NCI-H226 (cell line): ENCODE measurements at regions not wholly inside any gene's neighbourhood (a gene's known extent, or its start where the extent isn't known, plus 50 kb on each side); places are given as distances from the start of the nearest gene placed in this dataset.
"Not testable (repeated sequence)": the region's sequence is repeated elsewhere in the genome, so short reads cannot be mapped to it uniquely, and the experiment has no call there.

Experiments used
- DNase-seq: peaks from one replicate; pipeline ENCODE4 v3.0.0-alpha.2; 2015

DNA sequence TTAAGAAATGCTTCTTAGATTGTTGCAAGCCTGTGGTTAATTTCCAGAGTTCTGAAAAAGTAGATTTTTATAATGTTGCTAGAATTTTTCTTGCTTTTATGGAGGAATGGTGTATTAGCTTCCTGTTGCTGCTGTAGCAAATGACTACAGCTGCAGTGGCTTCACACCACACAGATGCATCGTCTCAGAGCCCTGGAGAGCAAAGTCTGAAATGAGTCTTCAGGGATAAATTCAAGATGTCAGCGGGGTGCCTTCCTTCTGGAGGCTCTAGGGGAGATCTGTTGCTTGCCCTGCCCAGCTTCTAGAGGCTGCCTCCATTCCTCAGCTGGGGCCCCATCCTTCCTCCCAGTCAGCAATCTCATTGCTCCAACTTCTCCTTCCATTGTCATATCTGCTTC, 187.8 kb downstream of the ZNF516 start:
- DNase-seq = no peak

GRCh38 chr18:76306685-76307292, 188.3 kb downstream of the ZNF516 start:
- DNase-seq = no peak

GRCh38 chr18:76285866-76286265, 209.2 kb downstream of the ZNF516 start:
- no peak for DNase-seq

GRCh38 chr18:76281565-76281964, 213.5 kb downstream of the ZNF516 start:
- DNase-seq = no peak

DNA sequence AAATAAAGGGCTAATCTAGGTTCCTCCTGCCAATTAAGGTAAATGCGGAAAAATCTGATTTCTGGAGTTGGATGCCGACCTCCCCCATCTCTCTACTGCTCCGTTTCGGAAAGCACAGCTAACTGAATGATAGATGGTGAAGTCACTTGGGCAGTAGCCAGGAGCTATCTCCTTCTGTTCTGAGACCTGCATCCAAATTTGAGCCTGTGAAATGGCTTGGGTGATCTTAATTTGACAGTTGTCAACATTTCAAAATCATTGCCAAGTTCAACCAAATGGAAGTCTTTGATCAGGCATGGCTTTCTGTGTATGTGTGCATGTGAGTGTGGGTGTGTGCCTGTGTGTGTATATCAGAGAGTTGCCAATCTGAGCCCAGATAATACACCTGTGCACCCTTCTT, 217.2 kb downstream of the ZNF516 start:
- no peak for DNase-seq

DNA sequence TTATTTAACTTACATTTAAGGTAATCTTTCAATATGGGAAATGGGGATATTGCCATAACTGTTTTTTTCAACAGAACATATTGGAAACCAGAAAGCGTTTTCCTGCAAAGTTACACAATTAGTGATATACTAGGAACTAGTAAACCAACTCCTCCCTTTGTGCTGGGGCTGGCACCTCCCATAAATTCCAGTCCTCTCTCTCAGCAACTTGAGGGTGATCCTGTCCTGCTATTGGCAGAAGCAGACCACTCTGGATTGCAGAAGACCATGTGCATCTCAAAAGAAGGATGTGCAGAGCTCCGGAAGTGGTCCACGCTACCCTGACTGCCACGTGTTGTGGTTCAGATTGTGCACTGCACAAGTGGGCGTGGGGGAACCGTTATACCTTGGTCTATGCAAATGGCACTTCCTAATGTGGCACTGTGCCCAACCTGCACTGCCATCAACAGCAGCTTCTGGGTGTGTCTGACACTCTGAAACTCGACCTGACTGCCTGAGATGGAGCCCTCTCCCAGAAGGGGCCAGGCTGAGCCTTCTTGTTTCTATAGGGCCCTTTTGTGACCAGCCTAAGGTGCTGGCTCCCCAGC, 219.2 kb downstream of the ZNF516 start:
- no peak for DNase-seq

DNA sequence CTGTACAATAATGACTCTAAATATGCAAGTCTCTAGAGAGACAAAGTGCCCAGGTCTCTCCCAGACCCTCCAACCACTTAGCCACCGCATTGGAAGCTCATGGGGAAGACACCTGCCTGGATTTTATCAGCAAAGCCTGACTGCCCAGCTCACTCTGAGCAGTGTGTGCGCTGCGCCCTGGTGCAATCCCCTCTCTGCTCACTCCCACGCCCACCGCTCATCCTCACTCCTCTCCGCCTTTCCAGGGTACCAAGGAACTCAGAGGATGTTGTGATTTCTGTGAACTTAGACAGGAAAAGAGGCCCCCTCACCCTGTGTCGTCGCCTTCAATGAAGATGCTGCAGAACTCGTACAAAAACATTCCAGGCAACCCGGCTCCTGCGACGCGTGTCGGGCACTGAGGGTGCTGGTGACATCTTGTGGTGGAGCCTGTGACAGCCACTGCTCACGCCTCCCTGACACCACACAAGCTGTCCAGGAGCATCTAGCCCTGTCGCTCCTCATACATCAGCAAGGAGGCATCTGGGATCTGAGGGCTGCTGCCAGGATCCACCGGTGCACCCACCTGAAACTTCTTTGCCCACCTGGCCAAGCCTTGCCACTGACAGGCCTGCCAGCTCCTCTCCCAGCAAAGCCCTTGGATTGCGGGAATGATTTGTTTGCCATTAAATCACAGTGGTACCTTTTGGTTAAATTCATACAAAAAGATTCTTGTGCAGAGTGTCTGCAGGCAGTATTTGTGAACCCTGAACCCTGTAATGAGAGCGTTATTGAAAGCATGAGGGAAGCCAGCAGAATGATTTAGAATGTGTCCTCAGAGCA, 220.4 kb downstream of the ZNF516 start:
- no peak for DNase-seq

DNA sequence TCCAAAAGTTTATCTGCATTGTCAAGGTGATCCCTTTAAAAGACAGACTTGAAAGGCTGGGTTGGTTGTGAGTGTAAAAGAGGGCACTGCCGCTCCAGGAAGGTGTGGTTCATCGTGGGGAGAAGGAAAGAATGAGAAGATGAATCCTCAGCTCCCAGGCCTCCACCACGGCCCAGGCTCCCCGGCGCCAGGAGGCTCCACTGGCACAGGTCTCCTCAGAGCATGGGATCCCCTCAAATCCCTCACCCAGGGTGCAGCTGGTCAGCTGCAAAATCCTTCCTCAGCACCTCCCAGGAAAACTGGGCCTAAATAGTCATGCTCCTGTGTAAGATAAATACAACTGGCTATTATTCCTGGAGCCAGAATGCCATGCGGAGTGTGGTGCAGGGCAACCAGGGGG, 221.1 kb downstream of the ZNF516 start:
- DNase-seq = no peak

DNA sequence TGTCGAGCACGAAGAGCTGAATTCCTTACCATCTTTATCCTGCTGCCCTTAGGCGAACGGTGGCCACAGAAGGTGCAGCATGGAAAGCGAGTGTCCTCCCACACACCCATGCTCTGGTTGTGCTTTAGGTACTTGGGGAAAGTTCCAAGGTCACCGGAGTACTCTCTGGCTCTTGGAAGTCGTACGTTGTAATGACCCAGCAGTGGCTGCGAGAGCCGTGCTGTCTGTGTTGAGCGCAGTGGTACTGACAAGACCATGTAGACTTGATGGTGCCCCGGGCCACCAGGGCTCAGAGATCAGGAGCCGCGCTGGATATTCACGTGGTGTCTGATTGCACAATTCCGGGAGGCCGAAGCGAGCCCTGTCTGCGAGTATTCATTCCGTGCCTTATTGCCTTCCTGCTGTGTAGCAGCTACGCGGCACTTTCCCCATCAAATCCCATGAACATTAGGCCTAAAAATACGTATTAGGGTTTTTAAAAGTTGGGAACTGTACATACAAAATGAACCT, 222.0 kb downstream of the ZNF516 start:
- DNase-seq = no peak

- DNase-seq = not testable (repeated sequence)
These were observed 227.6 kb downstream of the ZNF516 start for GRCh38 chr18:76267423-76267822.

GRCh38 chr18:76266236-76266991, 228.6 kb downstream of the ZNF516 start:
- DNase-seq = no peak

- no peak for DNase-seq
These were observed 229.4 kb downstream of the ZNF516 start for GRCh38 chr18:76265497-76266235.

DNA sequence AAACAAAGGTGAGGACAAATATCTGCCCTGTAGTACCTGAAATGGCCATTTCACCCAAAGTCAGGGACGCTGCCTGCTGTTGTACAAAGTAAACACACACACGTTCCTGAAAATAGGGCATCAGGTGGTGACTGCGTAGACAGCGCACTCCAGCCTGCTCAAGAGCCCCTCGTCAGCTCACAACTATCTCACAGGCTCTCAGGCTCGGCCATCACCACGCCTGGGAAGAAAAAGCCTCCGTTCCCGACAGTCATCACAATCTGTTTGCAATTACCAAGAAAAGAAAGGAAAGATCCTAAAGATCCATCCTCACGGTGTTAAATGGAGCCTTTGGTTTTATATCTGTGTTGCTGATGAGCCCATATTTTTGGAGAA, 230.2 kb downstream of the ZNF516 start:
- no peak for DNase-seq

DNA sequence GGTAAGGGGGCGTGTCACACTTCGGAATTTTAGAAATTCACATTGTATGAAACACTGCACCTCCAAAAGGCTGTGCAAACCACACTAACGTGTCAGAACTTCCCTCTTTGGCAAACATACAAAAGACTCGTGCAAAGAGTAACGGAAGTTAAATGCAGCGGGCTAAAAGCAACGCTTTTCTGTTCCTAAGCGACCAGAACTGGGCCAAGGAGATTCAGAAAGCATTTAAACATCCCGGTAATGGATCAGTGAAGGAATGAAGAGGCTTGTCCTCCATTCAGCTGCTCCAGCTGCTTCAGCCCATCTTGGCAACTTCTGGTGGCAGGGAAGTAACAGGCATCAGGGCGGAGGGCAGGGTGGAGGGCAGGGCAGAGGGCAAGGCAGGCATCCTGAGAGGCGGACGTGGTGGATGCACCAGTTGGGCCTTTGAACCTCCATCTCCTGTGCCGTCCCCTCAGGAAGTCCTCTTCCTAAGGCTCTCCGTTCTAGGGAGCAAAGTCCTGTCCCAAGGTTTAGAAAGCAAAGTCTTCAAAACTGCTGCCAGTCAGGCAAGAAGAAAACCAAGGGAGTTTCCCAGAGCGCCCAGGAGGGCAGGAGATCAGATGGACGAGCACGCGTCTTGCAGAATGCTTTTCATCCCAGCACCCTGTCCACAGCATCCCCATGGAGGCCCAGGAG, 230.7 kb downstream of the ZNF516 start:
- no peak for DNase-seq

DNA sequence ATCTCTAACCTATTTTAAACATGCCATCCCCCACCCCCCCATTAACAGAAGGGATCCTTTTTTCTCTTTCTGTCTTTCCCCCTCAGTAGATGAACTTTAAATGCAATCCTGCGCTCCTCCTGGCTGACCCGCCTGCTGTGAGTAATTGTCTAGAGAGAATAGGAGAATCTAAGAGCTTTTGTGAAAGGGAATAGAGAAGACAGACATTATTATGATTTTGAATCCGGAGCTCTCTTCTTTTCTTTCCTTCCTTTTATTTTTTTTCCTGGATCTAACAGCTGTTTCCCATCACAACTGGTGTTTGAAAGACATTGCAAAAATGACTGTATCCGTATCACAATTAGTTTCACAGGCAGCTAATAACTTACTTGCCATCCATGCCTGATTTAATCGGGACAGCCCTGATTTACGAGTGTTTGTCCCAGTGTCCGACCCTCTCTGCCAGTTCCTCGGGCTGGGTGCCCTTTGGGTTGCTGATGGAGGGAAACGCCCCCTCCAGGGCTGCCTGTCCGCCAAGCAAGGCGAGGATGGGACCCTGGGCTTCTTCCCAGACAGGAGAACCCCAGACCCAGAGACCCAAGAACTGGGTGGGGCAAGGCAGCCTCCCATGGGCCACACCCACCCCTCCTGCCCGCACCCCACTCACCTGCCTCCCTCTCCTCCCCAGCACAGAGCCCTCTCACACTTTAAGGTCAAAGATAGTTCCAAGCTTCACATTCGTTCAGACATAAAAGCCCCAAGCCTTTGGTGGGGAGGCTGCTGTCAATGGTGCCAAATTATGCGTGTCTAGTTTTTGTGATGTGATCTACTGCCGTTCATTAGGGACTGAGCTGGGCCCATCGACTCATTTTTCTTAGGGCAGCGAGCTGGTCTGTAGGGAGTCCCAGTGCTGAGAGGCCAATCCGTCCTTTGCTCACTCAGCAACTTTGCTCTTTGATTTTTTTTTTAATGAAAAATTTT, 231.7 kb downstream of the ZNF516 start:
- DNase-seq = no peak

- DNase-seq = no peak
These were observed 234.0 kb downstream of the ZNF516 start for GRCh38 chr18:76260941-76261472.

DNA sequence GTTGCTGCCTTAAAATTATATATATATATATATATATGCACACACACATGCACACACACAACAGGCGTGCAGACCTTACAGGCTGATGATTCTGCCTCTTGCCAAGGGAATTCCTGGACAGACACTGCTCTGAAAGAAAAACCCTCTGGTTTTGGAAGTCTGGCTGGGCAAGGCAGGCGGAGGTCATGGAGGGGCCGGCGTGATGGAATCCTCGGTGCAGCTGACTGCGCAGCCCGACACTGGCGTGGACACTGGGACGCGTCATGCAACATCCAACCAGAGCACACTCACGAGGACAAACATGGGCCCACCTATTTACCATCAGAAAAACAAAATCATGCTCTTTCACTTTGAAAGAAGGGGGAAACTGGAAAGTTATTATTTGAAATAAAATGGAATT, 235.3 kb downstream of the ZNF516 start:
- DNase-seq = no peak

GRCh38 chr18:76259096-76259495, 235.9 kb downstream of the ZNF516 start:
- DNase-seq = no peak

GRCh38 chr18:76258209-76258608, 236.8 kb downstream of the ZNF516 start:
- DNase-seq = no peak

DNA sequence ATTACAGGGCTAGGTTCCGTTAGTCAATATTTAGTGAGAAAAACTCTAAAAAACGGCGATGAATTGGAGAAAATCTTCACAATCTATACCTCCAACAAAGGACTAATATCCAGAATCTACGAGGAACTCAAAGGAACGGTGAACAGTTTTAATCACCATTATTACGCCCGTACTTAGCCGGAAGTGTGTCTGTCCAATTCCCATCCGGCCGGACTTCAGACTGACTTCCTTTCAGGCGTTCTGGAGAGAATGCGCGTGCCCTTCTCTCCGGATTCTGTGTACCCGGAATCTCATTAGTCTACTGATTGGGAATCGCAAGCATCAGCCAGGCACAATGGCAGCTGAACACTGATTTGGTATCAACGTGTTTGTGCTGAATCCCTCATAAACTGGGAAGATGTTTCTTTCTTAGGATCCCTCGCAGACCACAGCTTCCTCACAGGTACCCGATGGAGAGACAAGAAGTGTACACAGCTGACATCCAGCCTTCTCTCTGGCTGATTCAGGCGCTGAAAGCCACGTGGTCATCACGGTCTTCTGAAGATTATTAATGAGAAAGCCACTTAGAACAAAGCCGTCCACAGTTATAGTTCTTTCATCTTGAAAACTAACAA, 239.9 kb downstream of the ZNF516 start:
- DNase-seq = no peak
